GM19455 (cell line): ENCODE measurements at regions not wholly inside any gene's neighbourhood (a gene's known extent, or its start where the extent isn't known, plus 50 kb on each side); places are given as distances from the start of the nearest gene placed in this dataset.

Source experiments
- ATAC-seq: cut with Tn5 transposase; IDR thresholded peaks from one replicate; pipeline ENCODE4 v1.9.1; 2021; ENCODE audit not compliant: unreplicated experiment

DNA sequence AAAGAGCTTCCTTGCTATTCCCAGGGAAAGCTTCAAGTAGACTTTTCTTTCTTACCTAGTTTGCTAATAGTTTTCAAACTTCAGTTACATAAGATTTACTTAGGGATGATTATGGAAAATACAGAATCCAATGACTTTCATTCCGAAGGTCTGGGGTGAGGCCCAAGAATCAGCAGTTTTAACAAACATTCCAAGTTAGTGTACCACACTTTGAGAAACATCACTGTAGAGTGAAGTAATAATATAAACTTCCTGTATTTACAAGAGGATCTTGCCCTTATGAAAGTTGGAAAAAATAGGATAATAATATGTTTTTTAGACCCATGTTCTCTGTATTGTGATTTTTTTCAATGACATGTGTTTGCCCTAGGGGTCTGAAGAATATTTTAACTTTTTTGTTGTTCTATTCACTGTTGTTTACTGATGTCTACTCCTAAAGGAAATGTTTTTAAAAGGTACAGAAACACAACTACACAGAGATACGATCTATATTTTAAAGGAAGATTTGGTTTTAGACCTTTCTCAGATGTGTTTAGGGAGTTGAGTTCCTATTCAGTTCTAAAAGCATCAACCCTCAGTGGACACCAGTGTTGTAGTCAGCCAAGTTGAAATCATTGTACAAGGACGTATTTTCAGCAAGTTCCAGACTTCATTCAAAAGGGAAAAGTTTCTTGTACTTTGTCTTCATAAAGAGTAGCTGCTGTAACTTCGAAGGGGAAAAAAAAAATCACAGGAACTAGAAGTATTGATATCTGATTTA, 295.8 kb upstream of the SLC7A11 start:
- no peak for ATAC-seq

- no peak for ATAC-seq
Measured at GRCh38 chr4:138535316-138535715, 293.2 kb upstream of the SLC7A11 start.

DNA sequence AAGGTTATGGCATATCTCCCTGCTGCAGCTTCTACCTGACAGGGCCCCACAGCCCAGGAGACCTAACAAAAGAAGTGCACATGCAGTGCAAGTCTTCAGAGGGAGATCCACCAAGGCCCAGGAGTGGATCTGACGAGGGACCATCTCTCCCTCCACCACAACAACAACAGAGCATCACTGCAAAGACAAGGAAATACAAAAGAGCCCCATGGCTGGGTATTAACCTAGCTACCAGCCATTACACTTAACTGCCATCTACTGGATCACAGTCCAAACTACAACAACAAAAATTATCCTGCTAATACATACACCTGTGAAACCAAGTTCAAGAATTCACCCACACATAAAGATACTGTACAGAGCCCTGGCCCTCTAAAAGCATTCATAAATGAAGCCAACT, 280.2 kb upstream of the SLC7A11 start:
- no peak for ATAC-seq

GRCh38 chr4:138521809-138522208, 279.7 kb upstream of the SLC7A11 start:
- no peak for ATAC-seq

GRCh38 chr4:138519436-138519835, 277.3 kb upstream of the SLC7A11 start:
- no peak for ATAC-seq

DNA sequence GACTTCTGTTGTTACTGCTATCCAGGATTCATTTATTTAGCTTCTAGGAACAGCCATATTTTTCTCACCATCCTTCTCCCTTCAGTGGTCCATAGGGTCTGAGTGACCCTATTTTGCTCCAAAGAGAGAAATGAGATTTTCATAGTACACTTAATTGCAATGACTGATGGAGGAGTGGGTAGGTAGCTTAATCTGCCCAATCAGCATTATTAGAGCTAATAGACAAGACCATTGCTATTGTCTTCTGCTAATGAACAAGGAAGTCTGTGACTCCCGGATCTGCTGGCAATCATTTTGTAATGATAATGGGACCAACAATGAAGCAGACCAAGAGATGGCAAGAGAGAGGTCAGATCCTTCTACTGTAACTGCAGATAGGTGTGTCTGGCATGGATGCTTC, 271.4 kb upstream of the SLC7A11 start:
- no peak for ATAC-seq

DNA sequence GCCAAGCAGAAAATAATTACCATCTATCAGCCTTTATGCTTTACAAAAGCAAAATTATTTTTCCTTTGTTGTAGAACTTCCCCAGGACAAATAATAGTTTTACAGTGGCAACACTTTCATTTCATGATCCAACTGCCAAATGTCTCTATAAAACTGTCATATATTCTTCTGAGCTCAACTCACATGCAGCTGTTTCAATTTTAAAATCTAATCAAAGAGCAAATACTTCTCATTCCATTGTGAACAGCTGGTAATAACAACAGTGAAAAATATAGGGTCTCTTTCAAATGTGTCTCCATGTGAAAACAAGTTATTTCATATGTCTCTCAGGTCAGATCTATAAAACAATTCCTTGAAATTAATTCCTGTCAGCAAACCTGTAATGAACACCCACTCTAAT, 270.6 kb upstream of the SLC7A11 start:
- no peak for ATAC-seq

DNA sequence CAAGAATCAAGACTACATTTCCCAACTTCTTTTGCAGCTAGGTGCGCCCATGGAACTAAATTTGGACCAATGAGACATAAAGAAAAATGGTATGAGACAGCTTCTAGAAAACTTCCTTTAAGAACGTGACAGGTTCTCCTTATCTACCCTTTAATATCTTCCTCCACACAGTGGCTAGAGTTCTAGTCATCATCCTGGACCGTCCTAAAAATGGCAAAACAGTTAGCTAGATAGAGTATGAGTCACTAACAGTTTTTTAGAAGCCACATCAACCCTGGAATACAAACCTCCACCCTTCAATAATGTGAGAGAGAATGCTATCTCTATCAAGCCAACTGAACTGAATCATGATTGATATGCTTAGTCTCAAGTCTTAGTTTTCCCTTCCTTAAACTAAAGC, 267.9 kb upstream of the SLC7A11 start:
- no peak for ATAC-seq

GRCh38 chr4:138509346-138509745, 267.2 kb upstream of the SLC7A11 start:
- ATAC-seq: no peak

DNA sequence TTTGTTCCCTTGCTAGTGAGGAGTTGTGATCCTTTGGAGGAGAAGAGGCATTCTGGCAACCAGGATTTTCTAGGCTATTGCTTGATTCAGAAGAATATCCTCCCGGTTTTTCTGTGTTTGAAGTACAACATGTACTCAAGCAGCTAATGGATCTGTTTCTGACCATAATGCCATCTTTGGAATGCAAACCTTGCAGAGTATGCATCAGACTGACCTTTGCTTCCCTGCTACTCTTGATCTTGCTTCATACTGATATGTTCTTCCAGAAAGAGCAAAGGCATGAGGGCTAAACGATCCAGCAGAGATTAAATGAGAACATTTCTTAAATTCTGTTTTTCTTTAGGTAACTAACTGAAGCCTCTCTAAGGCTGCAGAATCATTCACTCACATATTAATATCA, 265.4 kb upstream of the SLC7A11 start:
- no peak for ATAC-seq

DNA sequence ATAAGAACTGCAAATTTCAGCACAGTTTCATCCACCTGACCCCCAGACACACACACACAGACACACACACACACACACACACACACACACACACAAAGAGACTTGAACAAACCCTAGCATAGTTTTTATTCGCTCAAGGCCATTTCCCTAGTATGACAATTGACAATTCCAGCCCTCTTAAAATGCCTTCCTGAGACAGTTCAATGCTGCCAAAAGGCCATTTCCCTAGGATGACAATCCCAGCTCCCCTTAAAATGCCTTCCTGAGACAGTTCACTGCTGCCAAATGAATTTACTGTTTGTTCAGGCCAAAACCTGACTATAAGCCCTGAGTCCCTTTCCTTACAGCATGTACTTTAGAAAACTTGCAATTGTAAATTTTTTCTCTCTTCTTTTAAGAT, 259.5 kb upstream of the SLC7A11 start:
- ATAC-seq: no peak

DNA sequence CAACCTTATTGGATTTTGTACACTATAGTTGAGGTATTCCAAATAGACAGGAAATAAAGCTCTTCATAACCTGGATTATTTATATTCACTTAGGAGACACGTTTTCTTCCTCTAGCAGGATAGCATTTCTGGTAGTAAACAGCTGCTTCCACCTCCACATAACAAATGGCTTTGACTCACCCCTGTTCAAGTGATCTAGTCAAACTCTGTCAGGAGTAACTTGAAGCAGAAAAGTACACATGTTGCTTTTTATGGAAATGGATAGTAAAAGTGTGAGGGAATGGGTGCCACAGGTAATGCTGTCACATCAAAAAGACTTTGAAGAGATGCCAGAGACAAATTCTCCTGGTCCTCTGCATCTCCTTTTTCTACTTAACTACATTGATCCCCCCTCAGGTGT, 258.7 kb upstream of the SLC7A11 start:
- ATAC-seq: no peak

- ATAC-seq: no peak
Measured at GRCh38 chr4:138499627-138500026, 257.5 kb upstream of the SLC7A11 start.

DNA sequence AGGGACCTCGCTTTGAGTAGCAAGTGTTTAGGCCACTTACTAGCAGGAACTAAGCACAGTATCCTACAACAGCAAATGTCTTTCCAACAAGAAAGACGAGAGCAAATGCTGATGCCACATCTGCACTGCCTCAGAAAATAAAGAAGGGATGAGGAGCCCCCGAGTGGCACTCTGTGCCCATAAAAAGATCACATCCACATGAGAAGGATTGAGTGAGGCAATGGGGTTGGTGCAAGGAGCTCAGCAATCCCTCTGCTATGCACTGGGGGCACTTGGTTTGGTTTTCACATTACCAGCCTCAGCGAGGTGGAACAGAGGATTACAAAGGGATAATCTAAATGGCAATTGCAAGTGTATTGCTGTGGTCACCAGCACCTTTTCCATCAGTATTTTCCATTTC, 252.8 kb upstream of the SLC7A11 start:
- ATAC-seq: no peak

GRCh38 chr4:138494116-138494515, 252.0 kb upstream of the SLC7A11 start:
- ATAC-seq: no peak

GRCh38 chr4:138492176-138492575, 250.0 kb upstream of the SLC7A11 start:
- no peak for ATAC-seq

DNA sequence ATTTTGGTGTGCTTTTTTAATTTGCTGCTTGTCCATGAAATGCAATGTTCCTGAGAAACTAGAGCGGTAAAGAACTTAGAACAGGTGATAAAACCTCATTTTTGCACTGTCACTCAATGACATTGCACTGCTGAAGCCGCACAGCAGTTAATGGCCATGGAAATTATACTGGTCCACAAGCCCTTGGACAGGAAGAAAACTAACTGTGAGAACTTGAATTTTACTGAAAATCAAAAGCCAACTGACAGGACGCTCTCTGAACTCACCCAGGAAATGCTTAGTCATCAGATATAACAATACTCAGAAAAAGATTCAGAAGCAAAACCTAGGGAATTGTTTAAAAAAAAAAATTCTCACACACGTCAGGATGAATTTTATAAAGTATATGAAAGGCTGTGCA, 246.4 kb upstream of the SLC7A11 start:
- ATAC-seq: no peak

DNA sequence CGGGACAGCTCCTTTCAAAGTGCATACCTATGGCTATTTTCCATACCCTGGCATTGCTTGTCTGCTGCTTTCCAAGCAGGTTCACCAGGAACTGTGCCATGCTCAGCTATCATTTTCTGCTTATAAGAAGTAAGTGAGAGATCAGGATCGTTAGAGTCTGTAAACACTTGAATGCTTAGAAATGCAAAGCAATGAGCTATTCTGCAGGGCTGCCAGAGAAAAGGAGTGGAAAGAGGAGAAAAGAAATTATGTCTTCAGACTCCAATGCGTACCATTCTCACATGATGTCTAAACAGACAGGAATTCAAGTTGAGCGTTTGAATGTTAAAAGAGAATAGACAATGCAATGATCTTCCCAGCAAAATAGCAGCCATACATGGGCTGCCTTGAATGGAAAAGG, 245.5 kb upstream of the SLC7A11 start:
- no peak for ATAC-seq

DNA sequence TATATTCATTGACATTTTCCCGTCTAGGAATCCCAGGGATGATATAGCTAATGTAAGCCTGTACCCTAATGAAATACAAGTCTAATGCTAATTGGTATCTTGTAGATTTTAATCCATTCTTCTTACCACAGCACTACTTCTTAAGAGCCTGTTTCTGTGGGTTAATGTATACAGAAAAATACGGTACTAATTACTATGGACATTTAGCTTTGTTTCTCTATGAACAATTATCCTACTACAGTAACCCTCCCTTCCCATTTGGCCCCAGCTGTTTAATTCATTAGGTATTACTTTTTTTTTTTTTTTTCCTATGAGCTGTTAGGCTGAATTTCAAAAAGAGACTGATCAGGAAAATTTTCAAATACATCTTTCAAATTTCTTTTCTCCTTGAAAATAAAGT, 245.1 kb upstream of the SLC7A11 start:
- no peak for ATAC-seq

DNA sequence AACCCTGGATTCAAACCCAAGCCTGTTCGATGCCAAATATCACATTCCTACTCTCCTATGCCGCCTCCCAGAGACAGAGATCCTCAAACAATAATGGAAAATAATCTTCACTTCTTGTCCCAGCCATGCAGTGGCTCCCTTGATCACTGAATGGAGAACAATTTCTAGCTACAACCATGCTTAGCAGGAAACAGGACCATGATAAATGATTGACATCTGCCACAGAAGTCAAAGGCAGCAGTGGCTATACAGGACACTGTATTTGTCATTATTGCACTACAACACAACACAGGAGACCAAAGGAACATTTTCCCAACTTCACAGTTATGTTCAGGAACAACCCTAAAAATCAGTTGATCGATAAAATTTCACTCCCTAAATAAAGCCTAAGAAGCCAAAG, 243.3 kb upstream of the SLC7A11 start:
- ATAC-seq: no peak

GRCh38 chr4:138475116-138475515, 233.0 kb upstream of the SLC7A11 start:
- no peak for ATAC-seq

DNA sequence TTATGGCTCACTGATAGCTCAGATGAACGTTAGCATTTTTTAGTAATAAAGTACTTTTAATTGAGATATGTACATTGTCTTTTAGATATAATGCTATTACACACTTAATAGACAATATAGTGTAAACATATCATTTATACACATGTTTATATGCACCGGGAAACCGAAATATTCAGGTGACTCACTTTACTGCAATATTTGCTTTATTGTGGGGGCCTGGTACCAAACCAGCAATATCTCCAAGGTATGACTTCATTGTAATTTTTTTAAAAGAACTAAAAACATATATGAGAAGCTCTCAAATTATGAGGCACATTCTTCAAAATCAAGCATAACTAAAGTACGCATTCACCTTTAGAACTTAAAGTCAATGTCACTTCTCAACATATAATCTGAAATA, 231.2 kb upstream of the SLC7A11 start:
- ATAC-seq: no peak
